H1 (cell line): ENCODE measurements at regions not wholly inside any gene's neighbourhood (a gene's known extent, or its start where the extent isn't known, plus 50 kb on each side); places are given as distances from the start of the nearest gene placed in this dataset.

Source experiments
- CTCF ChIA-PET: fragments of 300-600 bp; sonication (Branson Sonifier 250); formaldehyde crosslinking; loops from one replicate; lab custom pipeline; 2021; ENCODE audit not compliant: partially characterized antibody; lab: Charles Lee
- POLR2A ChIA-PET: fragments of 300-600 bp; sonication (Branson Sonifier 250); formaldehyde crosslinking; loops from one replicate; lab custom pipeline; 2021; ENCODE audit warnings: inconsistent platforms; ENCODE audit not compliant: partially characterized antibody; lab: Charles Lee
- DNase-seq, 2 experiments: peaks; one replicate each; pipeline versions ENCODE4 v3.0.0 to v3.0.0-alpha.2; 2010 to 2022; ENCODE audit warnings: low spot score in 2 of 2, low read depth in 1 of 2, mixed read lengths in 1 of 2
- FAIRE-seq: peaks from 2 replicates; lab custom pipeline; 2011; peaks lifted over from hg19 to GRCh38; lab: Jason Lieb, UNC
- H2AFZ ChIP-seq: 2 replicates; pipeline ENCODE4 v1.8.1; 2012; ENCODE audit warnings: low read length, inconsistent platforms
- H2AK5ac ChIP-seq: 2 replicates; pipeline ENCODE4 v1.6.1; 2013; ENCODE audit warnings: low read depth, low read length
- H2BK120ac ChIP-seq: replicated peaks from 2 replicates; pipeline ENCODE3; 2013; ENCODE audit warnings: low read depth, low read length, inconsistent platforms
- H2BK12ac ChIP-seq: 2 replicates; pipeline ENCODE4 v1.6.1; 2013; ENCODE audit warnings: low read depth, low read length
- H2BK15ac ChIP-seq: 2 replicates; pipeline ENCODE4 v1.6.1; 2013; ENCODE audit warnings: low read length
- H2BK20ac ChIP-seq: 2 replicates; pipeline ENCODE4 v1.6.1; 2013; ENCODE audit warnings: low read length
- H2BK5ac ChIP-seq: 2 replicates; pipeline ENCODE4 v1.6.1; 2013; ENCODE audit warnings: low read depth, low read length
- H3K14ac ChIP-seq: 2 replicates; pipeline ENCODE4 v1.6.1; 2013; ENCODE audit warnings: inconsistent platforms; ENCODE audit not compliant: insufficient read length
- H3K18ac ChIP-seq: 2 replicates; pipeline ENCODE4 v1.6.1; 2013; ENCODE audit warnings: low read length; ENCODE audit errors: extremely low read depth
- H3K23ac ChIP-seq: 2 replicates; pipeline ENCODE4 v1.6.1; 2013; ENCODE audit warnings: inconsistent platforms; ENCODE audit not compliant: insufficient read length
- H3K23me2 ChIP-seq: 2 replicates; pipeline ENCODE4 v1.6.1; 2013; ENCODE audit warnings: low read depth, low read length
- H3K27ac ChIP-seq: 2 replicates; pipeline ENCODE4 v1.6.1; 2011; ENCODE audit warnings: low read depth, low read length, inconsistent platforms
- H3K27me3 ChIP-seq, 4 experiments: replicated peaks in 1 of 4; 1 replicate in 1 of 4; 2 replicates in 3 of 4; pipeline versions ENCODE4 v1.6.1 to v1.8.1; 2011 to 2013; ENCODE audit warnings: low read length in 3 of 4, mild to moderate bottlenecking in 3 of 4, inconsistent platforms in 2 of 4, mixed read lengths in 2 of 4, moderate library complexity in 1 of 4; ENCODE audit not compliant: control insufficient read depth in 3 of 4, insufficient read depth in 3 of 4; ENCODE audit errors: extremely low read depth in 1 of 4
- H3K36me3 ChIP-seq, 4 experiments: 2 replicates each; pipeline versions ENCODE4 v1.6.1 to v1.8.1; 2011 to 2013; ENCODE audit warnings: mild to moderate bottlenecking in 4 of 4, low read length in 3 of 4, moderate library complexity in 2 of 4, control low read depth in 1 of 4, inconsistent platforms in 1 of 4; ENCODE audit not compliant: insufficient read depth in 4 of 4, control insufficient read depth in 2 of 4
- H3K4ac ChIP-seq: replicated peaks from 2 replicates; pipeline ENCODE3; 2013; ENCODE audit warnings: low read length, low read depth, mixed read lengths, inconsistent platforms; ENCODE audit not compliant: insufficient read length
- H3K4me1 ChIP-seq, 4 experiments: replicated peaks in 1 of 4; 1 replicate in 1 of 4; 2 replicates in 3 of 4; pipeline versions ENCODE4 v1.6.1 to v1.8.1; 2011 to 2013; ENCODE audit warnings: low read length in 3 of 4, inconsistent platforms in 2 of 4, mixed read lengths in 1 of 4; ENCODE audit not compliant: insufficient read depth in 4 of 4, control insufficient read depth in 3 of 4
- H3K4me2 ChIP-seq, 2 experiments: 2 replicates each; pipeline versions ENCODE4 v1.6.1 to v1.8.1; 2011 to 2013; ENCODE audit warnings: low read depth in 2 of 2, low read length in 2 of 2, control low read depth in 1 of 2, inconsistent platforms in 1 of 2, mild to moderate bottlenecking in 1 of 2; ENCODE audit not compliant: insufficient read depth in 1 of 2
- H3K4me3 ChIP-seq, 4 experiments: fragments of 200-600, 300-600 bp in 1 of 4; sonication (generic), shearing (Covaris generic), sonication (Bioruptor Twin) in 1 of 4; 2 replicates each; pipeline versions ENCODE4 v1.5.1 to v1.8.1; 2011 to 2016; ENCODE audit warnings: low read length in 4 of 4, low read depth in 3 of 4, control low read depth in 2 of 4, inconsistent platforms in 2 of 4, mild to moderate bottlenecking in 2 of 4, mixed read lengths in 1 of 4, moderate library complexity in 1 of 4; ENCODE audit not compliant: insufficient read depth in 2 of 4; ENCODE audit errors: extremely low read depth in 1 of 4
- H3K56ac ChIP-seq: replicated peaks from 2 replicates; pipeline ENCODE3; 2013; ENCODE audit warnings: low read depth, mild to moderate bottlenecking, mixed read lengths, low read length, inconsistent platforms; ENCODE audit not compliant: insufficient read length
- H3K79me1 ChIP-seq: 2 replicates; pipeline ENCODE4 v1.6.1; 2013; ENCODE audit warnings: low read depth, low read length, control low read depth
- H3K79me2 ChIP-seq, 2 experiments: 2 replicates each; pipeline versions ENCODE4 v1.6.1 to v1.8.1; 2012 to 2013; ENCODE audit warnings: low read length in 2 of 2, mild to moderate bottlenecking in 2 of 2, inconsistent platforms in 1 of 2; ENCODE audit not compliant: insufficient read depth in 2 of 2, control insufficient read depth in 1 of 2
- H3K9ac ChIP-seq, 4 experiments: replicated peaks in 1 of 4; 1 replicate in 1 of 4; 2 replicates in 3 of 4; pipeline versions ENCODE4 v1.6.1 to v1.8.1; 2011 to 2013; ENCODE audit warnings: low read depth in 3 of 4, low read length in 3 of 4, control low read depth in 2 of 4, mild to moderate bottlenecking in 2 of 4, moderate library complexity in 2 of 4, inconsistent platforms in 1 of 4; ENCODE audit errors: extremely low read depth in 1 of 4
- H3K9me3 ChIP-seq, 2 experiments: 2 replicates each; pipeline versions ENCODE4 v1.6.1 to v1.8.1; 2012 to 2013; ENCODE audit warnings: mild to moderate bottlenecking in 2 of 2, moderate library complexity in 2 of 2, control low read depth in 1 of 2, inconsistent platforms in 1 of 2, low read depth in 1 of 2, low read length in 1 of 2, mixed read lengths in 1 of 2; ENCODE audit not compliant: insufficient read depth in 2 of 2
- H4K20me1 ChIP-seq, 2 experiments: replicated peaks in 1 of 2; 2 replicates each; pipeline versions ENCODE3 to v1.8.1; 2011 to 2013; ENCODE audit warnings: inconsistent platforms in 2 of 2, low read length in 2 of 2, mild to moderate bottlenecking in 1 of 2; ENCODE audit not compliant: insufficient read depth in 2 of 2, control insufficient read depth in 1 of 2
- H4K5ac ChIP-seq: 2 replicates; pipeline ENCODE4 v1.6.1; 2013; ENCODE audit warnings: low read length, low read depth, mixed read lengths, inconsistent platforms; ENCODE audit not compliant: insufficient read length
- H4K8ac ChIP-seq: 2 replicates; pipeline ENCODE4 v1.8.0; 2013; ENCODE audit warnings: mild to moderate bottlenecking, moderate library complexity, low read length, inconsistent platforms; ENCODE audit not compliant: insufficient read depth; ENCODE audit errors: extremely low read depth
- H4K91ac ChIP-seq: replicated peaks from 2 replicates; pipeline ENCODE3; 2013; ENCODE audit warnings: low read length, mixed read lengths, inconsistent platforms; ENCODE audit not compliant: insufficient read length
- EP300 ChIP-seq, 2 experiments: IDR thresholded peaks; 1 replicate in 1 of 2; 2 replicates in 1 of 2; pipeline ENCODE4 v1.6.1; 2011 to 2012; ENCODE audit warnings: low read depth in 2 of 2, low read length in 2 of 2, mild to moderate bottlenecking in 2 of 2, borderline replicate concordance in 1 of 2, inconsistent platforms in 1 of 2, moderate library complexity in 1 of 2
- MAFK ChIP-seq: IDR thresholded peaks from 2 replicates; pipeline ENCODE4 v1.6.1; 2012; ENCODE audit warnings: low read depth, mild to moderate bottlenecking, improper control_type of control experiment, low read length
- POLR2A ChIP-seq, 2 experiments: IDR thresholded peaks; 1 replicate in 1 of 2; 2 replicates in 1 of 2; pipeline ENCODE4 v1.6.1; 2011; ENCODE audit warnings: low read depth in 2 of 2, low read length in 2 of 2, mild to moderate bottlenecking in 2 of 2; ENCODE audit errors: control extremely low read depth in 1 of 2
- SIRT6 ChIP-seq: IDR thresholded peaks from one replicate; pipeline ENCODE4 v1.7.1; 2012; ENCODE audit warnings: low read length, inconsistent platforms
- SIX5 ChIP-seq: IDR thresholded peaks from 2 replicates; pipeline ENCODE4 v1.6.1; 2011; ENCODE audit warnings: mild to moderate bottlenecking, low read depth, low read length
- SUZ12 ChIP-seq: fragments of 200-600 bp; sonication (generic); IDR thresholded peaks from 2 replicates; pipeline ENCODE4 v1.6.1; 2012; ENCODE audit warnings: mild to moderate bottlenecking, inconsistent platforms, low read length, moderate library complexity, mixed read lengths
- WGBS, 2 experiments: shearing (Covaris generic) in 1 of 2; methylation state at CpG; one replicate each; pipeline versions ENCODE4 v1.1.6 to v1.1.7; 2013 to 2015; ENCODE audit warnings: low lambda C conversion rate in 2 of 2, mixed read lengths in 2 of 2, inconsistent platforms in 1 of 2, low coverage in 1 of 2, missing lambda C conversion rate in 1 of 2; ENCODE audit not compliant: insufficient replicate concordance in 2 of 2, insufficient coverage in 1 of 2, insufficient read length in 1 of 2; ENCODE audit errors: extremely low coverage in 1 of 2, missing lambda C conversion rate in 1 of 2; 5-methylcytosine and 5-hydroxymethylcytosine counted together
- TF ChIP-seq, protein P1 (sequence below): IDR thresholded peaks from 2 replicates; pipeline ENCODE4 v1.6.1; 2012; ENCODE audit warnings: inconsistent platforms

DNA sequence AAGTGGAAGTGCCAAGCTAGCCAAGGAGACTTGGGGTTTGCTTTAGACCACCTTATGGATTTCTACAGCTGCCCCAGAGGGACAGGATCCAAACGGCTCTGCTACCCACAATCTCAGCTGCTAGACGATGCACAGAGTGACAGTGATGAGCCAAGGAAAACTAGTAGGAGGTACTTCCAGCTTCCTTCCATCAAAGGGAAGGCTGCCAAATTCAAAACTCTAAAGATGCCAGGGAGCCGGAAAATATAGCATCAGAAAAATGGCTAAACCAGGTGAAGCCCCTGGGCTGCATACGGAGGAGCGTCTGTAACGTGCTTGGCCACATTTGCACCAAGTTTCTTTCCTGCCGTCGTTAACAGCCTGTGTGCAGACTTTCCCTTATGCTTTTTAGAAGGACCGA is 245.5 kb upstream of the ZNF521 start:
- no peak overlapping the region for H2BK20ac ChIP-seq
- H3K4ac ChIP-seq, result no peak overlapping the region
- no peak overlapping the region for H2BK5ac ChIP-seq
- H3K9me3 ChIP-seq, result no peaks in the 10 kb centered on the region
- no peak overlapping the region for H3K56ac ChIP-seq
- H3K18ac ChIP-seq, result no peak overlapping the region
- H4K20me1 ChIP-seq, result peaks cover 0 to 2% of the 10 kb centered on the region in 2 experiments
- no peaks in the 10 kb centered on the region for H3K79me2 ChIP-seq
- no peaks in the 10 kb centered on the region for H3K23me2 ChIP-seq
- no peaks in the 10 kb centered on the region for H3K79me1 ChIP-seq
- POLR2A ChIA-PET, result no interaction called here
- WGBS, 2 experiments, result 90% methylated on average over 9 of the region's 9 CpGs; no CpG with 5 or more reads in 1 of the 2 experiments
- no peak overlapping the region for H4K5ac ChIP-seq
- no peak overlapping the region for H3K4me3 ChIP-seq
- no peak overlapping the region for H3K27ac ChIP-seq
- H3K9ac ChIP-seq, result no peak overlapping the region
- H3K27me3 ChIP-seq, result no peaks in the 10 kb centered on the region
- no peak overlapping the region for H3K4me2 ChIP-seq
- CTCF ChIA-PET, result interaction anchor here (0.7 to 1.4 kb wide), 2 partner anchors 15 to 75 kb away, joined by 3 read pairs; no protein-coding TSS in a partner anchor
- H2BK15ac ChIP-seq, result no peak overlapping the region
- no peaks in the 10 kb centered on the region for H3K4me1 ChIP-seq
- H2BK120ac ChIP-seq, result no peak overlapping the region
- FAIRE-seq (no peak), DNase-seq (no peak)
- no peak overlapping the region for H2AFZ ChIP-seq
- no peak overlapping the region for H4K91ac ChIP-seq
- no peak overlapping the region for H2BK12ac ChIP-seq
- H3K23ac ChIP-seq, result no peak overlapping the region
- H4K8ac ChIP-seq, result peak overlapping the region; percentile 38; the same call in 1 of the 2 replicates
- H3K36me3 ChIP-seq, result no peaks in the 10 kb centered on the region
- H2AK5ac ChIP-seq, result no peak overlapping the region
- no peak overlapping the region for H3K14ac ChIP-seq
- TF ChIP-seq, protein P1, sequence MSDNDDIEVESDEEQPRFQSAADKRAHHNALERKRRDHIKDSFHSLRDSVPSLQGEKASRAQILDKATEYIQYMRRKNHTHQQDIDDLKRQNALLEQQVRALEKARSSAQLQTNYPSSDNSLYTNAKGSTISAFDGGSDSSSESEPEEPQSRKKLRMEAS, result no peak
- no peak for TF ChIP-seq SIX5
- TF ChIP-seq SIRT6, result no peak
- no peak for TF ChIP-seq EP300 (IDR thresholded peaks at IDR 0.05; ENCODE audit: borderline replicate concordance in 1 of 2, low read depth in 2 of 2, low read length in 2 of 2)
- TF ChIP-seq MAFK, result no peak
- TF ChIP-seq POLR2A (IDR thresholded peaks at IDR 0.05; ENCODE audit: control extremely low read depth in 1 of 2, low read depth in 2 of 2, low read length in 2 of 2), result no peak
- no peak for TF ChIP-seq SUZ12
